ENCODE measurements at regions not wholly inside any gene's neighbourhood (a gene's known extent, or its start where the extent isn't known, plus 50 kb on each side); places are given as distances from the start of the nearest gene placed in this dataset.

DNA sequence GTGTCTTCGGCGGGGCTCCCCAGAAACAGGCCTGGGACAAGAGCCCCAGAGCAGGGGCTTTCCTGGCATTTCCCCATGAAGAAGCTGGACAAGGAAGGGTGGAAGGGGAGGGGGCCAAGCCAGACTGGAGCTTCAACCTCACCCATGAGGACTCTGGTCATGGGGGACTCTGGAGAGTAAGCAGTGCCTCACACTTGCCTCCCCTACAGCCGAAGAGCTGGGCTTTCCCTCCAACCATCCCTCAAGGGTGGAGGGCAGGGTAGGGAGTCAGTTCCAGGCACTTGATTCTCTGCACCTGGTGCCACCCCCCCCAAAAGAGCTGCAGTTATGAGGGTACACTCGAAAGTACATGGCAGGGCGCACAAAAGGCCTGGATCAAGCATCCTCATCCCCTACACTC lies 246.6 kb downstream of the TFCP2L1 start:
- DNase-seq: no peak

DNA sequence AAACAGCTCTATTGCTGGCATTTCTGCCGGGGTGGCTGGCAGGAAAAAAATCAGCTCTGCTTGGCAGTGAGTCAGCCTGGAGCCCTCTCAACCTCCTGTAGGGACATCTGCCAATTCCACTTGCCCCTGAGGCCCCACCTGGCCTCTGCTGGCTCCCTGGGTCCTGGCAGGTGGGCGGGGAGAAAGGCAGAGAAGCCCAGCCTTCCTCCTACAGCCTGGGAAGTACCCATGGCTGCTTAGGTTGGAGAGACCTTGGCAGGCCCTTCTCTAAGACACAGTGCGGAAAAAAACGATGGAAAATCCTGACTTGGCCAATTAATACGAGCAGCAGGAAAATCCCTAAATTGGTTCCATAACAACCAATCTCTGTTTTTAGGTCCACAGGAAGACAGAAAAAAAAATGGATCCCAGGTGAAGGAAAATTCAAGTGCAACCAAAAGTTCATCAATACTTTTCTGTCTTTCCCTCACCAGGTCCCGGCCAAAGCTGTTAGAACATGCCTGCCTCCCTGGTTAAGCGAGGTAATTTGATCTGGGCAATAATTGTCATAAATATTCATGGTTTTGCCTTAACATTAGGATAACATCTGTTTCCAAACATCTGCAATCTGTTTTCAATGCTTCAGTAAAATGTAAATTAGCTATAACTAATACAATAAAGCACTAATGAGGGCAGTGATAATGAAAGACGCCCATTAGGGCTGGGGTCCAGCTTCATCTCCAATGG lies 245.9 kb downstream of the TFCP2L1 start:
- DNase-seq: peak; percentile 80

DNA sequence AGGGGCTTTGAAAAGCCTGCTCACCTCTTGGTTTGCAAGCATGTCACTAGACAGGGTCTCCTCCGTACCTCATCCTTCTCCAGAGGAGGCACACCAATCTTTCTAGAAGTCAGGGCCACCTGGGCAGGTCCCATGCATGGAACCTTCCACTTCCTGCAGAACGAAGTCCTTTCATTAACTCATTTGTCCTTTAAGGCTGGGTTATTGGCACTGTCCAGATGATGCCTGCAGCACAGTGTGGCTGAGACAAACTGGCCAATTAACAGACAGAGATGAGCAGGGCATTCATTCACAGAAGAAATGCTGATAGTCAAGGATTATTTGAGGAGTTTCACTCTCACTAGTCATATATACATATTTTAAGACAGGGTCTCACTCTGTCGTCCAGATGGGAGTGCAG lies 245.3 kb downstream of the TFCP2L1 start:
- no peak for DNase-seq

DNA sequence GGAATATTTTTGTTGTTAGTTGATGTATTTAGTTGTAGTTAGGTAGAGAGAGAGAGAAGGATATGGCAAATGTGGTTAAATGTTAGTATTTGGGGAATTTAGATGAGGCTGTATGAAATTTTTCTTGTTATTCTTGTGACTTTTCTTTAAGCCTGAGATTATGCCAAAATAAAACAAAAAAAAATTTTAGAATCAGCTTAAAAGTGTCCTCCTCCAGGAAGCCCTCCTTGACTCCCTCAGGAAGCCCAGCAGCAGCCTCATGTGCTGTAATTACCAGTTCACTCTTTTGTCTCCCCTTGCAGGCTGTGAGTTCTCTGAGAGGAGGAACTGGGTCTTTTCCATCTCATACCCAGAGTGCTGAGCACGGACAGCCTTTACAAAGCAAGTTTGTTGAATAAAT lies 243.5 kb downstream of the TFCP2L1 start:
- no peak for DNase-seq

DNA sequence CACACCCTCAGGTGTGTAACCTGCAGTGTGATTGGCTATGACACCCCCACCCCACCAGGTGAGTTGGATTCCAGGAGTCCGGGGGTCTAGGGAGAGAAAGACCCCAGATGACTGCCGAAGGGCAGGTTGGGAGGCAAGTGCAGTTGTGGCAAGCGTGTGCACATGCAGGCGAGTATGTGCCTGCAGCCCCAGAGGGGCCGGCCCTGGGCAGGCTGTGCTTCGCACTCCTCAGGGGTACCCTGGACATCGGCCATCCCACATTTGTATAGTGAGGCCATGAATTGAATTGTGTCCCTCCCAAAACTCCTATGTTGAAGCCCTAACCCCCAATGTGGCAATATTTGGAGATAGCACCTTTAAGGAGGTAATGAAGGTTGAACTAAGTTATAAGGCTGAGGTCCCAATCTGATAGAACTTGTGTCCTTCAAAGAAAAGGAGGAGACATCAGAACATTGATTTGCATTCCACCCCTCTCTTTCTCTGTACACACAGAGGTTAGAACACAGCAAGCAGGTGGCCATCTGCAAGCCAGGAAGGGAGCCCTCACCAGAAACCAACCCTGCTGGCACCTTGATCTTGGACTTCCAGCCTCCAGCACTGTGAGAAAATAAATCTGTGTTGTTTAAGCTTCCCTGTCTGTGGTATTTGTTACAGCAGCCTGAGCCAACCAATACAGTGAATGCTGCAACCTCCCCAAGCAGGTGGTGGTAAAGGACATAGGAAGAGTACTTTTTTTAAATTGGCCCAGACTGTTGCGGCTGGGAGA lies 241.8 kb downstream of the TFCP2L1 start:
- no peak for DNase-seq

DNA sequence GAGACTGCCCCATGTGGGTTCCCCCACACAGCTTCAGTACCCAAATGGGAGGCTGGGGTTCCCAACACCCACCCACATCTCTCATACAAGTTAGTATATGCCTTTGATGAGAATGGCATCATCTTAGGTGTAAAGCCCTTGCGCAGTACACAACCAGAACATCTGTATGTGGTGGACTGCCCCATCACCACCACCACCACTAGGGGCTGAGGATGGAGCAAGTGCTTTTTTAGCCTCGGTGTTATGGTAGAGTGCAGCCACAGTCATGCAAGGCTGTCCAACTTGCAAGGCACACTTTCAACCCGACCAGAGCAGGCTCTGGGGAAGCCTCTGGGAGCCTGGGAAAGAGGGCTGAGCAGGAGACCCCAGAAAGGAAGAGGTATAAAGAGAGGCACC lies 241.2 kb downstream of the TFCP2L1 start:
- DNase-seq: no peak

DNA sequence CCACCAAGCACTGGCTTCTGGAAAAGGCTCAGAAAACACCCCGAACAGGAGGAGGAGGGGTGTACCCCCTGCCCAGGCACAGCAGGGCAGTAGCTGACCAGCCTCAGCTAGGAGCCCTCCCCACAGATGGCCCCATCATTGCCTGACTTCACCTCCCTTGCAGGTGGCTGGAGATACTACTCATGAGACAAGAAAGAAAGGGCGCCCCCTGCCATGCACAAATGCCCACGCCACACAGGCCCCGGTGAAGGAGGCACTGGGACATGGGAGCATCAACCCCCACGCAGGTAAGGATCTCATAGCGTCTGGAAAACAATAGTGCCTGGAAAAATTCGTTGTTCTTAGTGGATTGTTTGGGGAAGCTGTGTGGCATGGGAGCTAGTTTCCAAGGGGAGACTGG lies 240.6 kb downstream of the TFCP2L1 start:
- no peak for DNase-seq

DNA sequence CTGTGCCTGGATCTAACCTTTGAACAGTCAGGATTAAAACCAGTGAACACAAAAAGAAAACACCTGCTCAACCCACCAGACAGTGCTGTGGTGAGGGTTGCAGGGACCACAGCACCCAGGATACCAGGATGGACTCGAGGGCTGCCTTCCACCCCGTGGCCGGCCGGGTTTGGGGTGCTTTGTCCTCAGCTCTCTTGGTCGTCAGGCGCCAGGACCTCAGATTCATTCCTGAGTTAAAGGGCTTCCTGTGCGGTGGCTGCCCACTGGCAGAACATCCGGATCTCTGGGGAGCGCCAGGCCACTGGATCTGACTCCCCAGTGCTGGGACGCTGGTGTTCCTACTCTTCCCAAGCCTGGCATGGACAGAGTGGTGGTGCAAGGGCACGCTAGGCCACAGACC lies 239.8 kb downstream of the TFCP2L1 start:
- DNase-seq: no peak

DNA sequence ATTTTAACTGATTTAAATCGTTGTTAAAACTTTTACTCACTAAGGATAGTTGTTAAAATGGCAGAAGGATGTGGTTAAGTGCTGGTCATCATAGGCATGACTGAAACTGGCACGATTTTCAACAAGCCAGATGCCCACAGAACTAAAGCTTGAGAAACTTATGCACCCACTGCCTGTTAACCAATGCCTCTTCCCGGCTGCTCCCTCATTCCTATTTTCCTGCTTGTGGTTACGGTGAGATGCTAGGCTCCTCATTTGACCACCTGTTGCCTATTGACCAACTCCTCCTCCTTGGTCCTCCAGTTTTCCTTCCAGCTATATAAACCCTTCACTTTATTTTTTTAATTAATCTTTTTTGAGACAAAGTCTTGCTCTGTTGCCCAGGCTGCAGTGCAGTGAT lies 238.7 kb downstream of the TFCP2L1 start:
- no peak for DNase-seq

DNA sequence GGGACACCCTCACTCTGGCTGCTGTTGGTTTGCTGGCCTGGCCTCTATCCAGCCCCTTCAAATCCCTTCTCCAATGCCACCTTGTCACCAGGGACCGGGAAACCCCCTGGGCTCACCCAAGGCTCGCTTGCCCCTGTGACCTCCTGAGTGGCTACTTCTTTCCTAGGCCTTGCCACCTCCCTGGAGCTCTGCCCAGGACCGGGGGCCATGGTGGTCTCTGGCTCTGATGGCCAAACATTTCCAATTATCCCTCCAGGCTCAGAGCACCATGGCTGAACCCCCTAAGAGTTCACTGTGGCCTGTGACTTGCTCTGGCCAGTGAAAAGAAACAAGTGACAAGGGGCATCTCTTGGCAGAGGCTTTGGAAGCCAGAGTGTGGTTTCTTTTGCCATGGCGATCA lies 237.6 kb downstream of the TFCP2L1 start:
- DNase-seq: no peak

DNA sequence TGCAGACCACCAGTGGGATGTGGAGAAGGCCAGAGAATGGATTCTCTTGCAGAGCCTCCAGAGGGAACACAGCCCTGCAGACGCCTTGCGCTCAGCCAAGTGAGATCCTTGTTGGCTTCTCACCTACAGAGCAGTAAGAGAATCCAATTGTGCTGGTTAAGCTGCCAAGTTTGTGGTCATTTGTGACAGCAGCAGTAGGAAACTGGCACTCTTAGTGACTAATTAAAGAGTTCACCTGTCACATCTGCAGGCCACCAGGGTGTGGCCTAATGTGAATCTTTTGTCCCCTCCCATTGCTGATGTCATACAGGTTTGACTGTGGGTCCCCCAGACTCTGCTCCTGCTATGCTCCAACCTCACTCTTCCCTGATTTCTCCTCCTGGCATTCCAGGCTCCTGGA lies 235.9 kb downstream of the TFCP2L1 start:
- DNase-seq: no peak

DNA sequence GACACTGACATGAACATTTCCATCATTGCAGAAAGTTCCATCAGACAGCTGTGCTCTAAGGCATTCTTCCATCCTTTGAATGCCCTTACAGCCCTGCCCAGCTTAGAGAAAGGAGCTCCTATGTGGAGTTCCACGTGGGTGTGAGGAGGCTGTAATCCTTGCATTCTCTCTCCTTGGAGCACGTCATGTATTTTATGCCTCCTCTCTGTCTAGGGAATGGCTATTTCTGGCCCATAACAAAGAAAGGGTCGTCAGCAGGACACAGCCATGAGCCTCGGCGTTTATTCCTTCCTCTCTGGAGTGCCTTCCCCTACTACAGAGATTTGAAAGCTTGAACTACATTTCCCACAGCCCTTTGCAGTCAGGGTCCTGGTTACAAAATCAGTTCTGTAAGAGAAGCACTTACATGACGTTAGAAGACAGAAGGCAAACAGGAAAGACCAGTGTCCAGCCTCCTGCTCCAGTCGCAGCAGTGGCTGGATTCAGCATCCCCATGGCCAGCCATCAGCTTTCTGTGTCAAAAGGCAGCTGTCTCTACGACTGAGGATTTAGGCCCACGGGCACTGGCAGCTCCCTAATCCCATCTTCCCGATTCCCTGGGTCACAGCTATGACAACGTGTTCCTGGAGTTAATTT lies 234.9 kb downstream of the TFCP2L1 start:
- no peak for DNase-seq

DNA sequence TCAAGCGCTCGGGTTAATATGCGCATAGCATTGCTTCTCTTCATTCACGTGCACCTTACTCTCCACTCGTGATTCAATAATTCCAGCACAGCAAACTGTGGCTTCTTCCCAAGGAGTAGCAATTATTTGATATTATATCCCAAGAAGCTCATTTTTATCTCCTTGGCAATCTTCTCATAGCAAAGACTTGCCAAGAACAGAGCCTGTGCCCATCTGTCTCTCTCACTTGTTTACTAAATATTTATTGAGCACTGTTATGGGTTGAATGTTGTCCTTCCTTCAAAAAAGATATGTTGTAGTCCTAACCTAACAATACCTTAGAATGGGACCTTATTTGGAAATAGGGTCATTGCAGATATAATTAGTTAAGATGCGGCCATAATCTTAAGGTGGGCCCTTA lies 233.7 kb downstream of the TFCP2L1 start:
- no peak for DNase-seq

DNA sequence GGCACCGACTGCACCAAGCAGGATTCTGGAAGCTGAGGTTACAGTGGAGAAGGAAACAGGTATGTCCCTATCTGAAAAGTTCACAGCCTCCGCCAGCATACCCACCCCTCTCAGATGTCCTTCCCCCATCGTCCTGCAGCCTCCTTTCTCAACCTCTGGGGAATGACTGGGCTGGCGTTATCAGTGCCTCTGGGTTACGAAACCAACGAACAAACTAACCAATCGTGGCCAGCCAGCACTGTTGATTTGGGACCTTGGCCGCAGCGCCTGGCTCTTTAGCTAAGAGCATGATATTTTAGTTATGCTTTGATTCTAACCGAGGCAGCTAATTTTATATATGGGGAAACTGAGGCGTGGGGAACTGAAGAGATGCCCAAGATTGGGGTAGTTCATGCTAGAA lies 233.0 kb downstream of the TFCP2L1 start:
- DNase-seq: no peak

DNA sequence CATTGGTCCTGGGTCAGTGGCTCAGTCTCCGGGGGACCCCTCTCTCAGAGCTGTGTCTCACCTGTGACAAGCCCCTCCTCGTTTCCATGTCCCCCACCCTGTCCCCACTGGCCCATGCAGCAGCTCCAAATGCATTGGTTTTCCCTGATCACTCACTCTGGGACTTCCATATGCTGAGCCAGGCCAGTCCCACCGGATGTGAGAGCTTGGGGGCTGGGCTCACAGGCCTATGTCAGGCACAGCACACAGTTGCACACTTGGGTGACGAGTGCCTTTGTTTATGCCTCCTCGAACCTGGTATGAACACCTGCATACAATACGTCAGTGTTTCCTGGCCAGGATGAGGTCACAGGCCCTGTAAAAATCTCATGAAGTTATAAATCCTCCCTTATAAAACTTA lies 232.5 kb downstream of the TFCP2L1 start:
- no peak for DNase-seq

DNA sequence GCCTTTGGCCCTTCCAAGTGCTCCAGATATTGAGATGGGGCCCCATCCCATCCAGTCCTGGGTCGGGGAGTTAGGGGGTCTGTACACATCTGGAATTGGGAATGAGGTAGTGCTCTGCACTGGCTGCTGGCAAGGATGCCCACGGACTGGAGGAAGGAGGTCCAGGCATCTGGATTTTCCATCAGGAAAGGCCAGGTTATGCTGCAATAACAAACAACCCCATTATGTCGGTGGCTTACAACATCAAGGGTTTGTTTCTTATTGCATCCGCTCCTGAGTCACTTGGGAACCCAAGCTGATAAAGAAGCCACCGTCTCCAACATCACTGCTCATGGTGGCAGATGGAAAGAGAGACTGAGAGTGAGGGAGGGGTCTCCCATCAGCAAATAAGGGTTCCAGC lies 229.9 kb downstream of the TFCP2L1 start:
- no peak for DNase-seq

DNA sequence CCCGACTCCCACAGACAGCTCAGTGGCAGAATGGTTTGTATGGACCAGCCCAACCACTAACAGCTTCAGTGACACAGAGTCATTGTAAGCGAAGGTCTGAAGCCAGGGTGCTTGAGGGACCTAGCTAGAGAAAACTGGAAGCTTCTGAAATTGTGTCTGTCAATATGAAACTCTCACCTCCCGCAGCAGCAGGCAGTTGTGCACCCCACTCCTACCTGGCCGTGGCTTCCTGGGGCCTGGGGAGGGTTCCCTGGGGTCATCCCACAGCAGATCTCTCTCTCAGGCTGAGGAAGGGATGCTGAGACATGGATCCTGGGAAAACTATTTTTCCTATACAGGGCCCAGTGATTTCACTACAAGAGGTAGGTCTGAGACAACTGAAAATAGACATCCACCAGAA lies 229.5 kb downstream of the TFCP2L1 start:
- no peak for DNase-seq

DNA sequence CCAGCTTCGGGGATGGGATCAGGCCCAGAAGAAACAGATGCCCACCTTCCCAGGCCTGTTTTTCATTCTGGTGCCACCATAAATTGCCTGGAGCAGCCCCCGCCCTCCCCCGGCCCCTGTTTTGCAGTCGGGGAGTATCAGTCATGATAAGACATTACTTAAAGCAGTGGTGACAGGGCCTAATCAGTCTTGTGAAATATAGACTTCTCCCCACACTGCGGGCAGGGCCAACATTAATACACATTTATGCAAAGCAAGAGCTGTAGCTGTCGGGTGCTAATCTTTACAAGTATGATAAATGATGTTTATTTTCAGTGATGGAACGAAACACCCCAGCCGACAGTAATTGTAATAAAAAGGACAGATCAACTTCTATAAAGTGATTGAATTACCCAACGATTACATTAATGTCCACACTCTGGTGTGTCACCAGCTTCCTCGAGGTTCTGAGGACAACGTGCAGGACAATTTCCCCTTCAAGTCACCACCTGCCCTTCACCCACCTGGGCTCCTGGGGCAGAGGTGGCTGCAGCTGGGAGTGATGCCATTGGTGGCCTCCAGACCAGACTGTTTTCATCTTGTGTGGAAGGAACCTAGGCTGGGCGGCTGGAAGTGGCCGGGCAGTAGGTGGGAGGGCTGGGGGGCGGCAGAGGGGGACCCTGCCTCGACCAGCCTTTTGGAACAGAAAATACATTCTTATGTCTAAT lies 226.0 kb downstream of the TFCP2L1 start:
- DNase-seq: no peak

DNA sequence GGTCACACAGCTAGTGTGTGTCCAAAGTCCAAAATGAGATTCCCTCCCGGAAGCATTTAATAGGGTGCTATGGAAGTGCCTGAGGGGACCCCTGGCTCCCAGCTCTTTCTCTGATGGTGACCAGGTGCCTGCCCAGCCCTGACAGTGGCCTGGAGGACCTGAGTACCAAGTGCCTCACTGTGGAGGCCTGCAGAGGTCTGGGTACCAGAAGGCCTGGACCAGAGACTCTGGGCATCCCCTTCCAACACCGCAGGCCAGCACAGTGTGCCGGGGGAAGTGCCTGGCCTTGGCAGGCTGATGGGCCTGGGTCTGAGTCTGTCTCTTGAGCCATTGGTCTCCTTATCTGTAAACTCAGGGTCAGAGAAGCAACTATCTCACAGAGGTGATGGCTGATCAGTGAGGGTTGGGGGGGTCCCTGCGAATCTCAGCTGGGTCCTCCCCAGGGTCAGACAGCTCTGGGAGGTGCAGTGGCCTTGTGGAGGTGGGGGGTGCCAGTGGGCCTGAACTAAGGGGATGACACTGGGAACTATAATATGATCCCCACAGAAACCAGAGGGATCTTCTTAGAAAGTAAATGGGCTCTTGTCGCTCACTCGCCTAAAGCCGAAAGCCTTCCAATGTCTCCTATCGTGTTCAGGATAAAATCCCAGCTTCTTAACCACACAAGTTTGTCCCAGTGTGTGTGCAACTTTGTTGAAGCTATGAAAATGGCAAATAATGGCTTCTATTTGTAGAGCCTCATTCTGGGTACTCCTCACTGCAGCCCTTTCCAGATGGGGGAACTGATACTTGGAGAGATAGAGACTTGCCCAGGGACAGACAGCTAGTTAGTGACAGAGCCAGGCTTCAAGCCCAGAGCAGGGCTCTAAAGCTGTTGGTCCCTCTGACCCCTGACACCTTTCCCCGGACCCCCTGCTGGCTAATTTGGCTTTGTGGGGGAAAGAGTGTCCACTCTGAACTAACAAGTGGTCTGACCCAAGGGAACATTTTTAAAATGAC lies 225.1 kb downstream of the TFCP2L1 start:
- DNase-seq: no peak

DNA sequence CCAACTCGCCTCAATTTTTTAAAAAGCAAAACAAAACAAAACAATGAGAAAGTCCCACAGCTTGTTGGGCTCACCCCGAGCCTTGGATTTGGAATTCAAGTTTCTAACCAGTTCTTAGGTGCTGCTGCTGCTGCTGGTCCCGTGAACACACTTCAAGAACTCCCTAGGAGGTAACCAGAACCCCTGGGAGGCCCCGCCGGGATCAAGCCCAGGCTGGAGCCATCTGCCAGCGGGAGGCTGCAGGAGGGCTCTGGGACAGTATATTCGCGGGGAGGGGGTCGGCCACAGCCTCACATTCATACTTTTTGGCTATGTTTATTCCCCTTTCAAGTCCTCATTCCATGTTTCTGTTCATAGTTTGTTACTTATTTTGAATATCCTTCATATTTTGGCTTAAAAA lies 223.4 kb downstream of the TFCP2L1 start:
- no peak for DNase-seq

DNA sequence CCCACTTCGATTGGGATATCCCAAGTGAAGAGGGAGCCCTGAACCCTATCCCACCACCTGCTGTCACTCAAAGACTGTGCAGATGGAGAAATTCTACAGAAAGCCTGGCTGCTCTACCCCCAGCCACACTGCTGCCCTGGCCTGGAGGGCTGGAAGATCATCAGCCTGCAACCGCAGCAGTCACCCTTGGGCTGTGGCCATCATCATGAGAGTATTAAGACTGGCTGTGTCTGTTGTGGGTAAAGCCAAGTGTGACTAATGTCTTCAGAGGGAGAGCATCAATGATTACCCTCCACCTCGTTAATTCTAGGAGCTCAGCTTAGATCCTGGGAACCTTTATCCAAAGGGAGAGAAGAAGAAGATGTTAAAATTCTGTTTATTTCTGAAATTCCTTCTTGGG lies 221.5 kb downstream of the TFCP2L1 start:
- DNase-seq: no peak

DNA sequence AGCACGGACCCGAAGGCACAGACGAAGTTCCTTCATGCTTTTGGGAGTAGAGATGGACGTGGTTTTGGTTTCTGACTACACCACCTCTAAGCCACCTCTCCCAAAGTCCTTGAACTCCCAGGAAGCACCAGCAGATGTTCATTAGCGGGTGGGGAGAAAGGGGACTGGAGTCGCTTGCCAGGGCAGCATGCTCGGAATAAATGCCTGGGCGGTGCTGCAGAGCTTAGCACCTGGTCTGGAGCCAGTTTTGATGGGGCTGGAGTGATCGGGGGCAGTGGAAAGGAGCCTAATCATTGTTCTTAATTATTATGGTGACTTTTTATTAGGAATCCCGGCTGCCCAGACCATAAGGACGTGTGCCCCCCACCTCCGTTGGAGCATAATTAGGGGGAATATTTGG lies 220.8 kb downstream of the TFCP2L1 start:
- peak; percentile 74 for DNase-seq

All from NCI-H1694 (cell line).